ENCODE measurements at regions not wholly inside any gene's neighbourhood (a gene's known extent, or its start where the extent isn't known, plus 50 kb on each side); places are given as distances from the start of the nearest gene placed in this dataset.

GRCh38 chr18:30328839-30329238, 713.7 kb downstream of the DSC3 start:
- TF ChIP-seq CTCF (IDR thresholded peaks at IDR 0.05) (no peak), POLR2A (IDR thresholded peaks at IDR 0.05) (no peak), EP300 (IDR thresholded peaks at IDR 0.05) (no peak)
